ENCODE measurements at regions not wholly inside any gene's neighbourhood (a gene's known extent, or its start where the extent isn't known, plus 50 kb on each side); places are given as distances from the start of the nearest gene placed in this dataset.

DNA sequence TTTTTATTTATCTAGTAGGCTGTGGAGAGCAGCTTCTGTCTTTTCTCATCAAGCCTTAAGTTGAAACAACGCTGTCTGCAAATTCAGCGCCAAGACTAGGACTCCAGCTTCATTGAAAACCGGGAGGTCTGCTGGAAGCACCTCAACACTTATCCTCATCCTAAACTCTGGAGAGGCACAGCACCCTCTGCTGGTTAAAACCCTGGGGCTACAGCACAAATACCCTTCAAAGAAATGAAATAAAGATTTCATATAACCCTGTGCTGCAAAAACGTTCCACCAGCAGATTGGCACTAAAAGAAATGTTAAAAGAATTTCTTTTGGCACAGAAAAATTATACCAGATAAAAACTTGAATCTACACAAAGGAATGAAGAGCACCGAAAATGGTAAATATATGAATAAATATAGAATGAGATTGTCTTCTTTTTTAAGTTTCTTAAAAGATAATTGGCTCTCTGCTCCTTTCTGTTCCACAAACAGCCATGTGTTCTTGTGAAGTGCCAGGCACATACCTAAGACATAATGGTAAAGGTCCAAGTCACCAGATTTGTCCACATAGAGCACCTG lies 227.7 kb upstream of the SAMSN1 start:
- TF ChIP-seq, protein P1, sequence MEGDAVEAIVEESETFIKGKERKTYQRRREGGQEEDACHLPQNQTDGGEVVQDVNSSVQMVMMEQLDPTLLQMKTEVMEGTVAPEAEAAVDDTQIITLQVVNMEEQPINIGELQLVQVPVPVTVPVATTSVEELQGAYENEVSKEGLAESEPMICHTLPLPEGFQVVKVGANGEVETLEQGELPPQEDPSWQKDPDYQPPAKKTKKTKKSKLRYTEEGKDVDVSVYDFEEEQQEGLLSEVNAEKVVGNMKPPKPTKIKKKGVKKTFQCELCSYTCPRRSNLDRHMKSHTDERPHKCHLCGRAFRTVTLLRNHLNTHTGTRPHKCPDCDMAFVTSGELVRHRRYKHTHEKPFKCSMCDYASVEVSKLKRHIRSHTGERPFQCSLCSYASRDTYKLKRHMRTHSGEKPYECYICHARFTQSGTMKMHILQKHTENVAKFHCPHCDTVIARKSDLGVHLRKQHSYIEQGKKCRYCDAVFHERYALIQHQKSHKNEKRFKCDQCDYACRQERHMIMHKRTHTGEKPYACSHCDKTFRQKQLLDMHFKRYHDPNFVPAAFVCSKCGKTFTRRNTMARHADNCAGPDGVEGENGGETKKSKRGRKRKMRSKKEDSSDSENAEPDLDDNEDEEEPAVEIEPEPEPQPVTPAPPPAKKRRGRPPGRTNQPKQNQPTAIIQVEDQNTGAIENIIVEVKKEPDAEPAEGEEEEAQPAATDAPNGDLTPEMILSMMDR (IDR thresholded peaks at IDR 0.05 in 2 of 3, conservative IDR thresholded peaks at IDR 0.05 in 1 of 3; ENCODE audit: insufficient read depth in 2 of 3, low read depth in 1 of 3, low read length in 3 of 3) = peak; percentile 71 to 91 (median 79)
- TF ChIP-seq, protein P2, sequence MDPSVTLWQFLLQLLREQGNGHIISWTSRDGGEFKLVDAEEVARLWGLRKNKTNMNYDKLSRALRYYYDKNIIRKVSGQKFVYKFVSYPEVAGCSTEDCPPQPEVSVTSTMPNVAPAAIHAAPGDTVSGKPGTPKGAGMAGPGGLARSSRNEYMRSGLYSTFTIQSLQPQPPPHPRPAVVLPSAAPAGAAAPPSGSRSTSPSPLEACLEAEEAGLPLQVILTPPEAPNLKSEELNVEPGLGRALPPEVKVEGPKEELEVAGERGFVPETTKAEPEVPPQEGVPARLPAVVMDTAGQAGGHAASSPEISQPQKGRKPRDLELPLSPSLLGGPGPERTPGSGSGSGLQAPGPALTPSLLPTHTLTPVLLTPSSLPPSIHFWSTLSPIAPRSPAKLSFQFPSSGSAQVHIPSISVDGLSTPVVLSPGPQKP (CRISPR knock-in tag; IDR thresholded peaks at IDR 0.05) = no peak
- TF ChIP-seq NRF1 (conservative IDR thresholded peaks at IDR 0.05 in 1 of 2, IDR thresholded peaks at IDR 0.05 in 1 of 2) (no peak), HDGF (IDR thresholded peaks at IDR 0.05) (no peak)

Data from K562 (cell line).